Kidney glomerular epithelial cell (primary cell): ENCODE measurements at regions not wholly inside any gene's neighbourhood (a gene's known extent, or its start where the extent isn't known, plus 50 kb on each side); places are given as distances from the start of the nearest gene placed in this dataset.
"Not testable (repeated sequence)": the region's sequence is repeated elsewhere in the genome, so short reads cannot be mapped to it uniquely, and the experiment has no call there.

Experiments used
- DNase-seq: peaks from one replicate; lab custom pipeline; 2025; lab: John Stamatoyannopoulos, UW

GRCh38 chr7:121520911-121521310 lies 124.8 kb upstream of the FAM3C start:
- no peak for DNase-seq

DNA sequence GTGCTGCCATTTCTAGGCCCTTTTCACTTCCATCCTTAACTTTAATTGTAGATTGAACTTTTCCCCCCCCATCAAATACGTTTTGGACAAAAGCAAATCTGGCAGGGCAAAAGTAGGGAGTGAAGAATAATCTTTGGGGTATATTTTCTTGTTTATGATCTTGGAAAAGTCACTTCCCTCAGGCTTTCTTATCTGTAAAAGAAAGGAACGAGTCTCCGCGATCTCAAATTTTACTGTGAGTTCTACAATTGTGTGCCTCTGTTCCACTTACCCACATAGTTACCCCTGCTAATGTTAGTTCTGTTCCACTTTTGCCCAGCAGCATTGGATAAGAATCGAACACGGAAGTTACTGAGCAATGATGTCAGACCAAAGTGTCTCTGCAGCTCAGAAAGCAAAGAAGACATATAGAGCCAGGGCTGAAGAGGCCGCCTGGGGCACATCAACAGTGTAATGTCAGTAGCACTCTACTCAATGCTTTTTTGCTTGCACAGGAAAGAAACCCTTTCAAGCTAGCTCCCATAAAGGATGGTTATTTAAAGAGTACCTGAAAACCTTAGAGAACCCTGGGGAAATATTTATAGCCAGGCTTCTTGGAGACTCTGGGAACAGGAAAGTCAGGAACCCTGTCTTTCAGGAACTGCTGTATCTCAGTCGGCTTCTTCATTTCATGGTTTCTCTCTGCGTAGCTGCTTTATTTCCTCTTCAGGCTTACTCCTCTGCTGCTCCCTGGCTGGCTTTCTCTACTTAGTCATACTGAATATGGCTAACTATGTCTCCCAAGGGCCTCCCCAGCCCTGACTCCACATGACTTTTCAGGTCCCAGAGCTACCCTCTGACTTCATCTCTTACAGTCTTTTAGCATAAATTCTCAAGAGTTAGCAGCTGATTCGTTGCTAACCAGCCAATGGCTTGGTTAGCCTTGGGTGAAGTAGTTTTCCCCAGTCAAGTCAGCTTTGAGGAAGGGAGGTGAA lies 123.7 kb upstream of the FAM3C start:
- DNase-seq = no peak

DNA sequence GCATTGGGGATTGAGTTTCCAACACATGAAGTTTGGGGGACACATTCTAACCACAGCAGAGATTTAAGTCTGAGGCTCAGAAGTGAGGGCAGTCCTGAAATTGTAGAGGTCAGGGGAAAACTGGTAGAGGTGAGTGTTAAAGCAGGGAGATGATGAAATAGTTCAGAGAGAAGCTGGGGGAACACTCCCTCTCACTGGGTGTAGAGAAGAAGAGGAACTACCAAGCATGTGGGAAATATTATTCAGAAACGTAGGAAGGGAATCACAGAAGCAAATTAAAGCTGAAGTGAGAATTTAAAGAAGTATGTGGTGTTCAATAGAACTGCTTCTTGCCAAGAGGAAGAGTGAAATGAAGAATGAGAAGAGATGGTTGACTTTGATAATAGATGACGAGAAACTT lies 121.5 kb upstream of the FAM3C start:
- no peak for DNase-seq

DNA sequence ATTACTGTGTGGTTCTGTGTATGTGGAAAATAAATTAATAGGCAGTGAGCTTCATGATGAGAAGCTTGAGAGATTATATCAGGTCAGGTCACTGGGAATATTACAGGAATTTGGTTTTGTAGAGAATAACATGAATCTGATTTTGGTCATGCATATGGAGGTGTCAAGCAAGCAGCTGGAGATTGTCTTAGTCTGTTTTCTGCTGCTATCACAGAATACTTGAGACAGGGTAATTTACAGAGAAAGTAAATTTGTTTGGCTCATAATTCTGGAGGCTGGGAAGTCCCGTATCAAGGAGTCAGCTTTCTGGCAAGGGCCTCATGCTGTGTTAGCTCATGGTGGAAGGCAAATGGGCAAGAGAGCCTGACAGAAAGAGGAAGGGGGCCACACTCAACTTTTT lies 120.7 kb upstream of the FAM3C start:
- no peak for DNase-seq

DNA sequence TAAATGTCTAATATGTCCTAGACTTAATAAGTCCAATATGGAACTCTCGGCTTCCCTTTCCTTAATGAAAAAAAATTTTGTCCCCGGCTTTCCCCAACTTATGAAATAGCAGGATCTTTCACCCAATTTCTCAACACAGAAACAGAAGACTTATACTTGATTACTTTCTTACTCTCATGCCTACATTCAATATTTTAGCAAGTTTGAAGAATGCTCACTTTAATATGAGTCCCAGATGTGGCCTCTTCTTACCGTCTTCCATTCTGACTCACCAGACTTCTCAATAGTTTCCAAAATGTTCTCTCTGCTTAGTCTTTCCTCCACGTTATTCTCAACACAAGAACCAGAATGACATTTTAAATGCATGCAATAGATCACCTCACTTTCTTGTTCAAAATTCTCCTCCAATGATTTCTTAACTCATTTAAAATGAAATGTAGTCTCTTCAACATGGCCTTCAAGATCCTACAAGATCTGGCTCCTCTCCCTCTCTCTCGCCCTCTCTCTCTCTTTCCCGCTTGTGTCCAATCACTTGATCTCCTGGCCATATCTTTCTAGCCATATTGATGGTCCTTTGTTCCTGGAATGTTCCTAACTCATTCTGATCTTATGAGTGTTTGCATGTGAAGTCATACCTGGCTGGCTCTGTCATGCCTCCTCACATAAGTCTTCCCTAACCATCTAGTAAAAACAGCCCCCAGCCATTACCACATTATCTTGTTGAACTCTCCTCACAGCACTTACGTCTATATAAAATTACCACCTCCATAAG lies 119.7 kb upstream of the FAM3C start:
- no peak for DNase-seq

DNA sequence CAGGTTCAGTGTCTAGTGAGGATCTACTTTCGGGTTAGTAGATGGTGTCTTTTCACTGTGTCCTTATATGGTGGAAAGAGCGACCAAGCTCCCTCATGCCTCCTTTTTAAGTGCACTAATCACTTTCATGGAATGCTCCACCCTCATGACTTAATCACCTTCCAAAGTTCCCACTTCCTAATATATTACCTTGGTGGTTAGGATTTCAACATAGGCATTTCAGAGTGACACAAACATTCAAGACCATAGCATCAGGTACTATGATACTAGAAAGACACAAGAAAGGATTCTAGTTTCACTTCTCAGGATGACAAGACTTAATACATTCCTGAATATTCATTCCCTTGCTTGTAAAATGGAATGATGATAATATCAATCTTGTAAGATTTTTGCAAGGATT lies 119.1 kb upstream of the FAM3C start:
- no peak for DNase-seq

DNA sequence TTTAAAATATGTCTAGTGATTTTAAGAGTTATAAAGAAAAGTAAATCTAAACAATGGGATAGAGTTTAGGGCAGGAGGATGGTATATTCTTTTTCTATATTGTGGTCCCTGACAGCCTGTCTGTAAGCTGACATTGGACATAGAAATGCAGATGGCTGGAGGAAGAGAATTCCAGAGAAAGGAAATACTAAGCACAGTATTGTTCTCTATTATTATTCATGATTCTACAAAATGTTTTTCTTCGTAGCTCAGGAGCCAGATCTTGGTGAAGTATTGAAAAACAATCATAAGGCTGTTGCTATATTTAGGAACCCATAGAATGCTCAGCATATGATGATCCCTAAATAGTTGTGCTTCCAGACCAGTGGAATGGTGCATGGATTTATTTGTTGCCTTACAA lies 117.0 kb upstream of the FAM3C start:
- no peak for DNase-seq

DNA sequence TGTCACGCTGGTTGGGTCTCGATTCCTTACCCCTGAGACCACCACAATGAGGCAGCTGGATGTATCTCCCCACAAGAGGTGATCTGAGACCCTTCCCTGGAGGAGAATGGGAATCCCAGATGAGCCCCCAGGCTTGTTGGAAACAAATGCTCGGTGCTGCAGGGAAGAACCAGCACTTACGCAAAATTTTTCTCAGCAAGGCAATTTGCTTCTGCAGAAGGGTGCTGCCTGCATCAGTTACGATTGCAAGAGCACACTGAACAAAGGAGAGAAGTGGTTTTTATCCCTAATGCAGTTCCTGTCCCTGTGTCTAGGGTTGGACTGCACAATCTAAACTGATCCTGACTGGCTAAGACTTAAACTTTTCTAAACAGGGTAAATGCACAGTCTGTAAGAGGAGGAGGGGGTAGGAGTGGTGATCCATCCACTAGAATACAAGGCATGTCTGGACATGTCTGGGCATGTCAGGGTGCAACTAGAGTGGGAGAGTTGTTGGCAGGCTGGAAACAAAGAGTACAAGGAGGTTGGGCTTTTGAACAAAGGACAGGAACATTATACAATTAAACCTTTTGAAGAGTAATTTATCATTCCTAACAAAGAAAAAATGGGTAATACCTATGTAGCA lies 114.9 kb upstream of the FAM3C start:
- DNase-seq = no peak

- no peak for DNase-seq
These were observed 114.2 kb upstream of the FAM3C start for GRCh38 chr7:121510302-121510701.

GRCh38 chr7:121505540-121506182 lies 109.6 kb upstream of the FAM3C start:
- no peak for DNase-seq

- peak; percentile 16 for DNase-seq
These were observed 108.9 kb upstream of the FAM3C start for GRCh38 chr7:121505021-121505420.

GRCh38 chr7:121504482-121504881 lies 108.4 kb upstream of the FAM3C start:
- DNase-seq = peak; percentile 62

GRCh38 chr7:121503730-121504129 lies 107.6 kb upstream of the FAM3C start:
- no peak for DNase-seq

DNA sequence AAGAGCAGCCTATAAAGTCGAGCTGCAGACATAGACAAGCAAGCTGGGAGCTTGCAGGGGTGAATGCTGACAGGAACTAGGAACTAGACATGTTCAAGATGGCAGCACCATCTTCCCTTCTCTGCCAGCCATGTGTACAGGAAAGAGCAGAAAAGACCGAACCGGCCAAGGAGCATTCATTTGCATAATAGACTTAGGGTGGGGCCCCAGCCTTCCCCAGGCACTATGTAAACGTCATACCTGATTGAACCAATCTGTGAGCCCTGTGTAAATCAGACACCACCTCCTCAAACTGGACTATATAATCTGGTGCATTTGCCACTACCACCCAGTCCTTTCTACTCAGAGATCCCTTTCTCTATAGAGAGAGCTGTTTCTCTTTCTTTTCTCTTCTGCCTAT lies 106.9 kb upstream of the FAM3C start:
- no peak for DNase-seq

DNA sequence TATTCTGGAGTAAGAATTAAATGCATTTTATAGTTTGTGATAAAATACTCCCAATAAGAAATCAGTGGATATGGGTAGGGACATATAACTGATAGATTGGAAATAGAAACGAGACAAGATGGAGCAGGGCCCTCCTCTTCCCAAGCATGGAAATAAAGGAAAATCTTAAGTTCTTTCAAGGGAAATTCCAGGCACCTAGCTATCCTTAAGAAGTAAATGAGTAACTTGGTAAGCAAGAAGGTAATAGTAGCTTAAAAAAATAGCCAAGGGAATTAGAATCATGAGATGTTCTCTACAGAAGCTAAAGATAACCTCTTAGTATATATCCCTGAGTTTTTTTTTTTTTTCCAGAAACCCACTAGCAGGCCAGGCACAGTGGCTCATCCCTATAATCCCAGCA lies 105.5 kb upstream of the FAM3C start:
- DNase-seq = peak; percentile 24

DNA sequence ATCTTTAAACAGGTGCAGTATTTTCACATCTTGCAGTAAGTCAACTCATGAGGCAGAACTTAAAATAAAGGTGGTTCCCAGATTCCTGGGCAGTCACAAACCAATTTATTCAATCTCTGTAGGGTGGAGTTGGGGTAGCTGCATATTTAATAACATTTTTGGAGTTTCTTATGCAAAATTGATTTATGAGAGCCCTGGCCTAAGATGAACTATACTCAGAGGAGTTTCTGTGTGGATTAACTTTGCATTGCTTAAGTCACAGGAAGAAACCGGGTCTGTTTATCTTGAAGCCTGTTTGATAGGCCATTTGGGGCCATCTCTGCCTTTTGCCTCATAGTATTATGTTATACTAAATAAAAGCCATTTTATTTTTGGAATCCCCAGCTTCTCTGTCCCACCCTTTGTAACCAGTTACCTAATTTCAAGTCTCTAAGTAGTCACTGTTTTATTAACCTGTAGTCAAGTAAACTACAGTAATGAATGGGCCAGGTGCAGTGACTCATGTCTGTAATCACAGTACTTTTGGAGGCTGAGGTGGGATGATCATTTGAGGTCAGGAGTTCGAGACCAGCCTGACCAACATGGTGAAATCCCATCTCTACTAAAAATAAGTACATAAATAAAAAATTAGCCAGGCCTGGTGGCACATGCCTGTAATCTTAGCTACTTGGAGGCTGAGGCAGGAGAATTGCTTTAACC lies 104.4 kb upstream of the FAM3C start:
- no peak for DNase-seq

DNA sequence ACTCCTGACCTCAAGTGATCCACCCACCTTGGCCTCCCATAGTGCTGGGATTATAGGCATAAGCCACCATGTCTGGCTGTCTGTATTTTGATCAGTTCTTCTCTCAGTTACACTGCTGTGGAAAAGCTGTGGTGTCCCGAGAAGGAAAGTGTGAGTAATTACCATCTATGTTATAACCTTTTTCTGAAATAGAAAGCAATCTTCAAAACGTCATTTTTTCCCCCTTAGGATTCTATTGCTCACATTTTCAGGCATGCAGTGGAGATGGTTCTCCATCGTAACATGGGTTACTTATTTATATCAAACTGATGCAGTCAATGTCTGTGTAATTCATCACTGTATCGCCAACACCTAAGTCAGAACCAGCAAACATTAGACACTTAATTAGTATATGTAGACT lies 103.5 kb upstream of the FAM3C start:
- no peak for DNase-seq

- no peak for DNase-seq
These were observed 102.7 kb upstream of the FAM3C start for GRCh38 chr7:121498816-121499215.

DNA sequence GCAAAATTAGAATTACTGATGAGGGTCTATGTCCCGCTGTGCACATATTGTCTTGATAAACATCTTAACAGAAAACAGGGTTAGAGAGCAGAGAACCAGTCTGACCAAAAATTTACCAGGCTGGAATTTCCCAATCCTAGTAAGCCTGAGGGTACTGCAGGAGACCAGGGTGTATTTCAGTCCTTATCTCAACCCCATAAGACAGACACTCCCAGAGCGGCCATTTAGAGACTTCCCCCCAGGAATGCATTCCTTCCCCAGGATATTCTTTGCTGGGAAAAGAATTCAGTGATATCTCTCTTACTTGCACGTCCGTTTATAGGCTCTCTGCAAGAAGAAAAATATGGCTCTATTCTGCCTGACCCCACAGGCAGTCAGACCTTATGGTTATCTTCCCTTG lies 101.4 kb upstream of the FAM3C start:
- DNase-seq = not testable (repeated sequence)

- DNase-seq = no peak
These were observed 98.4 kb upstream of the FAM3C start for GRCh38 chr7:121494516-121494915.

DNA sequence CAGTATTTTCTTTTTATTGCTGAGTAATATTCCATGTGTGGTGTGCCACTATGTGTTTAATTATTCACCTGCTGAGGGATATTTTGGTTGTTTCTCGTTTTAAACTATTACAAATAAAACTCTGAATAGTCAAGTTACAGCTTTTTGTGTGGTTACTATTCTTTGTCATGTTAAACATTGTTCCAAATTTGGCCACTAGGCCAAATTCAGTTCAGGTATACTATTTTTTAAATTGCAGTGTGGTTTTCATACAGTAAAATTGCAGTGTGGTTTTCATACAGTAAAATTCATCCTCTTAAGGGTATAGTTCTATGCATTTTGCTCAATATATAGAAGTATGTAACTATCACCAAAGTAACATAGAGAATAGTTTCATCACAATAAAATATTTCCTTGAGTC lies 97.4 kb upstream of the FAM3C start:
- no peak for DNase-seq

DNA sequence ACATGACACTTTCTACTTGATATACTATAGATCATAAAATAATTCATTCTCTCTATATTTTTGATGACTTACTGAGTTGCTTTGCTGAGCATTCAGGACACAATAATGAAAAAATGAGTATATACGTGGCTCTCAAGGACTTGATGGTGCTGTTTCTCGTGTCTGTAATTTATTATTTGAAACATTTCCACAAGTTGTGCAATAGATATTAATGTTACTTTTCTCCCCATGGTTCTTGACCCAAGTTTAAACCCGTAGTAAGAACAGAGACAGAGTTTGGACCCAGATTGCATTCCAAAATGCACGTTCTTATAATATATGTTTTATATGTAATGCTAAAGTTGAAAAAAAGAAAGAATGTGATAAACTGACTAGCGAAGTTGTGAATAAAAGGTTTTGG lies 94.2 kb upstream of the FAM3C start:
- no peak for DNase-seq
